ENCODE measurements at regions not wholly inside any gene's neighbourhood (a gene's known extent, or its start where the extent isn't known, plus 50 kb on each side); places are given as distances from the start of the nearest gene placed in this dataset.

- H3F3A ChIP-seq (ENCODE audit: insufficient read depth, low read length), result no peaks in the 10 kb centered on the region
- no peaks in the 10 kb centered on the region for H3K9me3 ChIP-seq (replicated peaks; ENCODE audit: insufficient read depth, low read length)
- no peaks in the 10 kb centered on the region for H3K4me1 ChIP-seq (ENCODE audit: low read length)
- no peak overlapping the region for H2AFZ ChIP-seq (ENCODE audit: low read length)
- H3K36me3 ChIP-seq (replicated peaks; ENCODE audit: insufficient read depth, low read length), result no peaks in the 10 kb centered on the region
- H3K4me3 ChIP-seq (ENCODE audit: low read length), result no peak overlapping the region
- no peak for DNase-seq
- H3K9ac ChIP-seq (ENCODE audit: low read length), result no peak overlapping the region
- TF ChIP-seq EZH2 (optimal IDR thresholded peaks at IDR 0.05; ENCODE audit: low read depth, low read length), result no peak
- TF ChIP-seq EZH2phosphoT487 (IDR thresholded peaks at IDR 0.05; ENCODE audit: low read length), result no peak
- no peak overlapping the region for H3K27ac ChIP-seq (ENCODE audit: low read length)
- H3K27me3 ChIP-seq (replicated peaks; ENCODE audit: insufficient read depth, low read length), result peaks cover 14% of the 10 kb centered on the region; the same call in 1 of the 2 replicates
- H3K4me2 ChIP-seq (ENCODE audit: low read depth, low read length), result no peak overlapping the region
- no peaks in the 10 kb centered on the region for H3K79me2 ChIP-seq (ENCODE audit: low read length)
- H4K20me1 ChIP-seq (ENCODE audit: insufficient read depth, low read length), result no peaks in the 10 kb centered on the region
- no peaks in the 10 kb centered on the region for H3K9me2 ChIP-seq (replicated peaks; ENCODE audit: insufficient read depth, low read length)
These were observed 52.0 kb upstream of the NPTX2 start for GRCh38 chr7:98565103-98565502.

GRCh38 chr7:98562871-98563495, 54.1 kb upstream of the NPTX2 start:
- Histone ChIP-seq H3K4me3 (ENCODE audit: low read length) (no peak overlapping the region), H3K4me1 (ENCODE audit: low read length) (no peaks in the 10 kb centered on the region), H3K9ac (ENCODE audit: low read length) (no peak overlapping the region), H3K9me3 (replicated peaks; ENCODE audit: insufficient read depth, low read length) (no peaks in the 10 kb centered on the region), H3K27me3 (replicated peaks; ENCODE audit: insufficient read depth, low read length) (peaks cover 4% of the 10 kb centered on the region; the same call in 1 of the 2 replicates), H3F3A (ENCODE audit: insufficient read depth, low read length) (no peaks in the 10 kb centered on the region), H3K4me2 (ENCODE audit: low read depth, low read length) (no peak overlapping the region), H3K36me3 (replicated peaks; ENCODE audit: insufficient read depth, low read length) (no peaks in the 10 kb centered on the region), H3K27ac (ENCODE audit: low read length) (no peak overlapping the region), H4K20me1 (ENCODE audit: insufficient read depth, low read length) (no peaks in the 10 kb centered on the region), H3K9me2 (replicated peaks; ENCODE audit: insufficient read depth, low read length) (no peaks in the 10 kb centered on the region), H2AFZ (ENCODE audit: low read length) (no peak overlapping the region), H3K79me2 (ENCODE audit: low read length) (no peaks in the 10 kb centered on the region)
- no peak for DNase-seq
- no peak for TF ChIP-seq EZH2 (optimal IDR thresholded peaks at IDR 0.05; ENCODE audit: low read depth, low read length)

GRCh38 chr7:98562381-98562823, 54.7 kb upstream of the NPTX2 start:
- Histone ChIP-seq H3K27me3 (replicated peaks; ENCODE audit: insufficient read depth, low read length) (no peaks in the 10 kb centered on the region), H3K4me3 (ENCODE audit: low read length) (no peak overlapping the region), H4K20me1 (ENCODE audit: insufficient read depth, low read length) (no peaks in the 10 kb centered on the region), H3K4me1 (ENCODE audit: low read length) (no peaks in the 10 kb centered on the region), H2AFZ (ENCODE audit: low read length) (no peak overlapping the region), H3K36me3 (replicated peaks; ENCODE audit: insufficient read depth, low read length) (no peaks in the 10 kb centered on the region), H3F3A (ENCODE audit: insufficient read depth, low read length) (no peaks in the 10 kb centered on the region), H3K9ac (ENCODE audit: low read length) (no peak overlapping the region), H3K9me3 (replicated peaks; ENCODE audit: insufficient read depth, low read length) (no peaks in the 10 kb centered on the region), H3K79me2 (ENCODE audit: low read length) (no peaks in the 10 kb centered on the region), H3K27ac (ENCODE audit: low read length) (no peak overlapping the region), H3K4me2 (ENCODE audit: low read depth, low read length) (no peak overlapping the region), H3K9me2 (replicated peaks; ENCODE audit: insufficient read depth, low read length) (no peaks in the 10 kb centered on the region)
- DNase-seq, result no peak
- no peak for TF ChIP-seq EZH2phosphoT487 (IDR thresholded peaks at IDR 0.05; ENCODE audit: low read length)
- TF ChIP-seq CTCF (IDR thresholded peaks at IDR 0.05; ENCODE audit: low read length), result no peak
- TF ChIP-seq EZH2 (optimal IDR thresholded peaks at IDR 0.05; ENCODE audit: low read depth, low read length), result no peak

GRCh38 chr7:98559958-98560357, 57.1 kb upstream of the NPTX2 start:
- no peak overlapping the region for H3K9ac ChIP-seq (ENCODE audit: low read length)
- peak; percentile 12 for DNase-seq
- H3F3A ChIP-seq (ENCODE audit: insufficient read depth, low read length), result no peaks in the 10 kb centered on the region
- no peak overlapping the region for H3K4me2 ChIP-seq (ENCODE audit: low read depth, low read length)
- no peaks in the 10 kb centered on the region for H3K9me2 ChIP-seq (replicated peaks; ENCODE audit: insufficient read depth, low read length)
- no peaks in the 10 kb centered on the region for H3K9me3 ChIP-seq (replicated peaks; ENCODE audit: insufficient read depth, low read length)
- no peak overlapping the region for H2AFZ ChIP-seq (ENCODE audit: low read length)
- no peak for TF ChIP-seq CTCF (IDR thresholded peaks at IDR 0.05; ENCODE audit: low read length)
- TF ChIP-seq EZH2 (optimal IDR thresholded peaks at IDR 0.05; ENCODE audit: low read depth, low read length), result no peak
- no peak for TF ChIP-seq EZH2phosphoT487 (IDR thresholded peaks at IDR 0.05; ENCODE audit: low read length)
- H3K36me3 ChIP-seq (replicated peaks; ENCODE audit: insufficient read depth, low read length), result no peaks in the 10 kb centered on the region
- no peaks in the 10 kb centered on the region for H3K79me2 ChIP-seq (ENCODE audit: low read length)
- H3K27ac ChIP-seq (ENCODE audit: low read length), result no peak overlapping the region
- no peaks in the 10 kb centered on the region for H3K27me3 ChIP-seq (replicated peaks; ENCODE audit: insufficient read depth, low read length)
- no peak overlapping the region for H3K4me3 ChIP-seq (ENCODE audit: low read length)
- H4K20me1 ChIP-seq (ENCODE audit: insufficient read depth, low read length), result no peaks in the 10 kb centered on the region
- no peaks in the 10 kb centered on the region for H3K4me1 ChIP-seq (ENCODE audit: low read length)

Data from MM.1S (cell line).